HEK293 (cell line): ENCODE measurements at regions not wholly inside any gene's neighbourhood (a gene's known extent, or its start where the extent isn't known, plus 50 kb on each side); places are given as distances from the start of the nearest gene placed in this dataset.

Experiments used
- YY1 ChIP-seq: fragments of 450-650 bp; formaldehyde crosslinking; IDR thresholded peaks from 2 replicates; pipeline ENCODE4 v1.5.1; 2018; ENCODE audit warnings: missing biosample characterization, missing genetic modification characterization
- ZNF274 ChIP-seq, 2 experiments: fragments of 200-500 bp in 1 of 2; fragments of 450-650 bp in 1 of 2; sonication (Bioruptor generic) in 1 of 2; formaldehyde crosslinking in 1 of 2; IDR thresholded peaks; 2 replicates each; pipeline versions ENCODE4 v1.5.1 to v1.6.1; 2014 to 2016; ENCODE audit warnings: borderline replicate concordance in 1 of 2, inconsistent platforms in 1 of 2, low read length in 1 of 2, missing biosample characterization in 1 of 2, missing genetic modification characterization in 1 of 2
- ZNF350 ChIP-seq: fragments of 450-650 bp; formaldehyde crosslinking; IDR thresholded peaks from 2 replicates; pipeline ENCODE4 v1.5.0; 2017; ENCODE audit warnings: missing biosample characterization, mild to moderate bottlenecking, missing genetic modification characterization
- TF ChIP-seq, protein P1 (sequence below): fragments of 450-650 bp; formaldehyde crosslinking; IDR thresholded peaks from 2 replicates; pipeline ENCODE4 v1.5.1; 2016; ENCODE audit warnings: missing biosample characterization, missing genetic modification characterization
- TF ChIP-seq, protein P2 (sequence below): sonication (generic); formaldehyde crosslinking; IDR thresholded peaks from 2 replicates; pipeline ENCODE4 v1.8.1; 2022; ENCODE audit warnings: mild to moderate bottlenecking, moderate library complexity, missing genetic modification reagents
- TF ChIP-seq, protein P3 (sequence below): fragments of 450-650 bp; formaldehyde crosslinking; IDR thresholded peaks from 2 replicates; pipeline ENCODE4 v1.5.1; 2017; ENCODE audit warnings: missing biosample characterization, missing genetic modification characterization

DNA sequence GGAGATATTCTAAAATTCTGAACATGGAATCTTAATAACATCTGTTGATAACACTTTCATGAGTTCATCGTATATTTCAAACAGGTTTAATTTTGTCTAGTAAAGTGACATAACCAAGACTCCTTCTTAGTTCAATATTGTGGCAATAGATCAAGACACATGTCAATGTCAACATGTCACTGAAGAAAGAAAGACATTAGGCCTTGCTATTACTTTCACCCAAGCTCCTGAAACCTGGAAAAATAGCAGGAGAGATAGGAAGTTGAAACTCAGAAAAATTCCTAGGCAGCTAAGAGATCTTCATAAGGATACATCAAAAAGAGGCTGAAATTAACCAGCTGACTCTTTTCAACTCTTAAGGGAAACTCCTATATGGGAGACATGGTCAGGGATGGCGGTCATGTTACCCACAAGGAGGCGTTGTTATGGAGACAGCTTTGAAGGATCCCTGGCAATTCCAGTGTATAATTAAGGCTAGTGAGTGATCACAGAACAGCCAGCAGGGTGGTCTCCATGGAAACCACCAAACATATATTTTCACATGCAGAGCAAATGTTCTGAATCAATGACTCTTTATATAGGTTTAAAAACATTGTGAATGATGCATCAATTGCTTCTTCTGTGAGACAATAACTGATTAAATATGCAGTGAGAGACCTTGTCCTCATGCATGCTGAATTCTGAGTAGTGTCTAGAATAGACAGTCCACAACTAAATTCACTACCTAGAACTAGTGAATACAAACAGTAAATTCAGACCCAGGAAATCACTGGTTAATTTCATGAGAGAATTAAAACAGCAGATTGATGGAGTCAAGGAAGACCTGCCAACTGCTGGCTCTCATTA is 115.3 kb upstream of the RIOK3 start:
- TF ChIP-seq, protein P1, sequence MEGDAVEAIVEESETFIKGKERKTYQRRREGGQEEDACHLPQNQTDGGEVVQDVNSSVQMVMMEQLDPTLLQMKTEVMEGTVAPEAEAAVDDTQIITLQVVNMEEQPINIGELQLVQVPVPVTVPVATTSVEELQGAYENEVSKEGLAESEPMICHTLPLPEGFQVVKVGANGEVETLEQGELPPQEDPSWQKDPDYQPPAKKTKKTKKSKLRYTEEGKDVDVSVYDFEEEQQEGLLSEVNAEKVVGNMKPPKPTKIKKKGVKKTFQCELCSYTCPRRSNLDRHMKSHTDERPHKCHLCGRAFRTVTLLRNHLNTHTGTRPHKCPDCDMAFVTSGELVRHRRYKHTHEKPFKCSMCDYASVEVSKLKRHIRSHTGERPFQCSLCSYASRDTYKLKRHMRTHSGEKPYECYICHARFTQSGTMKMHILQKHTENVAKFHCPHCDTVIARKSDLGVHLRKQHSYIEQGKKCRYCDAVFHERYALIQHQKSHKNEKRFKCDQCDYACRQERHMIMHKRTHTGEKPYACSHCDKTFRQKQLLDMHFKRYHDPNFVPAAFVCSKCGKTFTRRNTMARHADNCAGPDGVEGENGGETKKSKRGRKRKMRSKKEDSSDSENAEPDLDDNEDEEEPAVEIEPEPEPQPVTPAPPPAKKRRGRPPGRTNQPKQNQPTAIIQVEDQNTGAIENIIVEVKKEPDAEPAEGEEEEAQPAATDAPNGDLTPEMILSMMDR: no peak
- TF ChIP-seq ZNF350 (tag by site-specific recombination) (no peak), YY1 (no peak), ZNF274 (IDR thresholded peaks at IDR 0.05; ENCODE audit: low read length) (no peak), ZNF274 (tag by site-specific recombination; IDR thresholded peaks at IDR 0.05; ENCODE audit: borderline replicate concordance) (no peak)
- TF ChIP-seq, protein P2, sequence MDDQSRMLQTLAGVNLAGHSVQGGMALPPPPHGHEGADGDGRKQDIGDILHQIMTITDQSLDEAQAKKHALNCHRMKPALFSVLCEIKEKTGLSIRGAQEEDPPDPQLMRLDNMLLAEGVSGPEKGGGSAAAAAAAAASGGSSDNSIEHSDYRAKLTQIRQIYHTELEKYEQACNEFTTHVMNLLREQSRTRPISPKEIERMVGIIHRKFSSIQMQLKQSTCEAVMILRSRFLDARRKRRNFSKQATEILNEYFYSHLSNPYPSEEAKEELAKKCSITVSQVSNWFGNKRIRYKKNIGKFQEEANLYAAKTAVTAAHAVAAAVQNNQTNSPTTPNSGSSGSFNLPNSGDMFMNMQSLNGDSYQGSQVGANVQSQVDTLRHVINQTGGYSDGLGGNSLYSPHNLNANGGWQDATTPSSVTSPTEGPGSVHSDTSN (CRISPR knock-in tag): no peak
- TF ChIP-seq, protein P3, sequence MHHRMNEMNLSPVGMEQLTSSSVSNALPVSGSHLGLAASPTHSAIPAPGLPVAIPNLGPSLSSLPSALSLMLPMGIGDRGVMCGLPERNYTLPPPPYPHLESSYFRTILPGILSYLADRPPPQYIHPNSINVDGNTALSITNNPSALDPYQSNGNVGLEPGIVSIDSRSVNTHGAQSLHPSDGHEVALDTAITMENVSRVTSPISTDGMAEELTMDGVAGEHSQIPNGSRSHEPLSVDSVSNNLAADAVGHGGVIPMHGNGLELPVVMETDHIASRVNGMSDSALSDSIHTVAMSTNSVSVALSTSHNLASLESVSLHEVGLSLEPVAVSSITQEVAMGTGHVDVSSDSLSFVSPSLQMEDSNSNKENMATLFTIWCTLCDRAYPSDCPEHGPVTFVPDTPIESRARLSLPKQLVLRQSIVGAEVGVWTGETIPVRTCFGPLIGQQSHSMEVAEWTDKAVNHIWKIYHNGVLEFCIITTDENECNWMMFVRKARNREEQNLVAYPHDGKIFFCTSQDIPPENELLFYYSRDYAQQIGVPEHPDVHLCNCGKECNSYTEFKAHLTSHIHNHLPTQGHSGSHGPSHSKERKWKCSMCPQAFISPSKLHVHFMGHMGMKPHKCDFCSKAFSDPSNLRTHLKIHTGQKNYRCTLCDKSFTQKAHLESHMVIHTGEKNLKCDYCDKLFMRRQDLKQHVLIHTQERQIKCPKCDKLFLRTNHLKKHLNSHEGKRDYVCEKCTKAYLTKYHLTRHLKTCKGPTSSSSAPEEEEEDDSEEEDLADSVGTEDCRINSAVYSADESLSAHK (tag by site-specific recombination): no peak
